ENCODE measurements at regions not wholly inside any gene's neighbourhood (a gene's known extent, or its start where the extent isn't known, plus 50 kb on each side); places are given as distances from the start of the nearest gene placed in this dataset.

DNA sequence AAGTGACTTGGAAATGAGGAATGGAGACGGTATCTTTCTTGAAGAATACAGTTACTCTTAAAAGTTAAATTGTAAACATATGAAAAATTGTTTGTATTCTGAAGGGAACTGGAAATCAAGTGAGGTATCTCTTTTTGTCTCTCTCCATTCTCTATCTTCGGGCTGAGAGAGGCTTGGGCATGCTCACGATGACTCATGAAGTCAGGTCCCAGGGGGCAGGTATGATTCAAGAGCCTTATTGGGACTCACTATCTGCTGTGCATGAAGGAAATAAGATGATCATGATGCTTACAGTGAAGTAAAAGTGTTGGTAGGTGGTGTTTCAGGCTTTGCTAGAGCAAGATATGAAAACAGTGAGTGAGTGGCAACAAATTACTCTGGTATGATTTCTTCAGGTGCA lies 200.4 kb upstream of the PITX2 start:
- intact Hi-C loops (cut with micrococcal nuclease): no loop called here
- dilution Hi-C loops (cut with MboI; ENCODE audit: extremely low pct_ligation_motif_present, low sequenced_read_pairs): no loop called here
- DNase-seq (ENCODE audit: low read depth, low spot score): no peak

More for the DNA sequence above, 200.4 kb upstream of the PITX2 start:
- TF ChIP-seq, protein P1, sequence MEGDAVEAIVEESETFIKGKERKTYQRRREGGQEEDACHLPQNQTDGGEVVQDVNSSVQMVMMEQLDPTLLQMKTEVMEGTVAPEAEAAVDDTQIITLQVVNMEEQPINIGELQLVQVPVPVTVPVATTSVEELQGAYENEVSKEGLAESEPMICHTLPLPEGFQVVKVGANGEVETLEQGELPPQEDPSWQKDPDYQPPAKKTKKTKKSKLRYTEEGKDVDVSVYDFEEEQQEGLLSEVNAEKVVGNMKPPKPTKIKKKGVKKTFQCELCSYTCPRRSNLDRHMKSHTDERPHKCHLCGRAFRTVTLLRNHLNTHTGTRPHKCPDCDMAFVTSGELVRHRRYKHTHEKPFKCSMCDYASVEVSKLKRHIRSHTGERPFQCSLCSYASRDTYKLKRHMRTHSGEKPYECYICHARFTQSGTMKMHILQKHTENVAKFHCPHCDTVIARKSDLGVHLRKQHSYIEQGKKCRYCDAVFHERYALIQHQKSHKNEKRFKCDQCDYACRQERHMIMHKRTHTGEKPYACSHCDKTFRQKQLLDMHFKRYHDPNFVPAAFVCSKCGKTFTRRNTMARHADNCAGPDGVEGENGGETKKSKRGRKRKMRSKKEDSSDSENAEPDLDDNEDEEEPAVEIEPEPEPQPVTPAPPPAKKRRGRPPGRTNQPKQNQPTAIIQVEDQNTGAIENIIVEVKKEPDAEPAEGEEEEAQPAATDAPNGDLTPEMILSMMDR (IDR thresholded peaks at IDR 0.05; ENCODE audit: extremely low read depth in 1 of 2, insufficient read depth in 1 of 2, low read depth in 1 of 2, low read length in 2 of 2): no peak
- no peak for TF ChIP-seq GATA2 (IDR thresholded peaks at IDR 0.05; ENCODE audit: insufficient read depth, insufficient read length, low read depth, low read length)
- TF ChIP-seq, protein P2, sequence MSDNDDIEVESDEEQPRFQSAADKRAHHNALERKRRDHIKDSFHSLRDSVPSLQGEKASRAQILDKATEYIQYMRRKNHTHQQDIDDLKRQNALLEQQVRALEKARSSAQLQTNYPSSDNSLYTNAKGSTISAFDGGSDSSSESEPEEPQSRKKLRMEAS (IDR thresholded peaks at IDR 0.05; ENCODE audit: insufficient read depth, insufficient read length): no peak
- no peak for TF ChIP-seq MYC (IDR thresholded peaks at IDR 0.05; ENCODE audit: low read depth, low read length)
- no peak for TF ChIP-seq JUN (IDR thresholded peaks at IDR 0.05; ENCODE audit: borderline replicate concordance, insufficient read depth, insufficient read length, low read depth)
- TF ChIP-seq FOS (IDR thresholded peaks at IDR 0.05; ENCODE audit: borderline replicate concordance, insufficient read depth, low read length): no peak
- TF ChIP-seq POLR2A (IDR thresholded peaks at IDR 0.05; ENCODE audit: low read depth, low read length): no peak
- no peak for TF ChIP-seq POLR2AphosphoS5 (IDR thresholded peaks at IDR 0.05; ENCODE audit: insufficient read depth, low read depth, low read length)
- no peak for TF ChIP-seq EZH2 (IDR thresholded peaks at IDR 0.05; ENCODE audit: borderline replicate concordance, low read depth, low read length, severe bottlenecking)
- no TSS peak for BruUV-seq (replicated peaks)
- Histone ChIP-seq H3K4me2 (ENCODE audit: insufficient read depth, low read length) (no peak overlapping the region), H3K9me1 (replicated peaks; ENCODE audit: control insufficient read depth, extremely low read depth, insufficient read depth, low read length) (no peaks in the 10 kb centered on the region), H3K4me1 (ENCODE audit: control insufficient read depth, extremely low read depth, insufficient read depth, low read length) (no peaks in the 10 kb centered on the region), H2AFZ (ENCODE audit: low read depth, low read length) (no peak overlapping the region), H3K27ac (ENCODE audit: insufficient read depth, low read depth, low read length) (no peak overlapping the region), H3K9me3 (replicated peaks; ENCODE audit: control insufficient read depth, insufficient read depth, low read length) (no peaks in the 10 kb centered on the region), H3K4me3 (replicated peaks in 1 of 3; ENCODE audit: insufficient read depth in 1 of 3, low read depth in 1 of 3, low read length in 3 of 3) (no peak overlapping the region), H3K36me3 (ENCODE audit: control insufficient read depth in 2 of 2, extremely low read depth in 1 of 2, insufficient read depth in 2 of 2, low read length in 2 of 2) (no peaks in the 10 kb centered on the region), H3K9ac (replicated peaks; ENCODE audit: extremely low read depth, insufficient read depth, low read length) (no peak overlapping the region), H3K79me2 (ENCODE audit: control insufficient read depth, insufficient read depth, low read length) (no peaks in the 10 kb centered on the region), H3K27me3 (ENCODE audit: control insufficient read depth in 2 of 2, insufficient read depth in 2 of 2, low read length in 2 of 2) (no peaks in the 10 kb centered on the region), H4K20me1 (replicated peaks; ENCODE audit: control insufficient read depth, extremely low read depth, insufficient read depth, low read length) (no peaks in the 10 kb centered on the region)
- ChIA-PET CTCF (no interaction called here), POLR2A (no interaction called here)
- no peak for FAIRE-seq

Data from endothelial cell of umbilical vein (primary cell).